RPMI7951 (cell line): ENCODE measurements at regions not wholly inside any gene's neighbourhood (a gene's known extent, or its start where the extent isn't known, plus 50 kb on each side); places are given as distances from the start of the nearest gene placed in this dataset.

ENCODE experiments used
- DNase-seq: peaks from one replicate; pipeline ENCODE4 v3.0.0-alpha.2; 2012; ENCODE audit warnings: low read depth

- DNase-seq: no peak
Measured at GRCh38 chr16:6144463-6144862, 1046.9 kb upstream of the EEF2KMT start.

DNA sequence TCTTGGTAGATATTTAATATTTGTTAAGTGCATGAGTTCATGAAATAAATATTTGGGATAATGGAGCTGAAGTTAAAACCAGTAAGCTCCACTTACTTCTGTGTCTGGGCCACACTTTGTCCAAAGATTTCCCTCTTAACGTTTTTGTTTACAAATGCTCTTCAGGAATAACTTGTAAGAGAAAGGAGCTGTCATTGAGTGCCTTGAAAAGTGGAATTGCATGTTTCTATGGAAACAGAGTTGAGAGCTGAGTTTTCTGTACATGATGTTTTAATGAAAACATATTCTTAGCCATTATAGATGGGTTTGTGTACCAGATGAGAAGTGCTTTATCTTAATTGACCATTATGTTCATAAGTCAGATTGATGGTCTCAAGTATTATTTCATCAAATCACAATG is 1045.4 kb upstream of the EEF2KMT start:
- DNase-seq: no peak

DNA sequence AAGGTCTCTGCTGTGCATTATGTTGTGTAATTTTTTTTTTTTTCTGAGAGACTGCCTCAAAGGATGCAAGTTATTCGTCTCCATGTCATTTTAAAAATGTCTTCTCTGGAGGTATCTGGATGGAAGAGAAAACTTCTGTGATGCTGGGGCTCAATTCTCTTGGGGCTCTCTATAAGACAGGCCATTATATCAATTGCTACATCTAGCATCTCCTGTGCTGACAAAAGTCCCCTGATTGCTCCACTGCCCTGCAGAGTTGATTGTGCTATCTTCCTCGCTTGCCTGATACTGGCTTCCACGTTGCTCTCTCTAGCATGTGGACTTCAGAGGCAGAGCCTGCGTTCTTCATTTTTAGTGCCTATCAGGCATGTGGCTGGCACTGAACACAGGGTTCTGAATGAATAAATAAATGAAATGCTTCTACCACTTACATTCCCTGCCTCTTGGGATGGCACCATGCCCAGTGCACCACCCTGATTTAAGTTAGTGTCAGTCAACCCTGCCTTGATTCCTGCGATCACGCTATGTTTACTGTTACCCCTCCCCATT is 1035.5 kb upstream of the EEF2KMT start:
- no peak for DNase-seq

DNA sequence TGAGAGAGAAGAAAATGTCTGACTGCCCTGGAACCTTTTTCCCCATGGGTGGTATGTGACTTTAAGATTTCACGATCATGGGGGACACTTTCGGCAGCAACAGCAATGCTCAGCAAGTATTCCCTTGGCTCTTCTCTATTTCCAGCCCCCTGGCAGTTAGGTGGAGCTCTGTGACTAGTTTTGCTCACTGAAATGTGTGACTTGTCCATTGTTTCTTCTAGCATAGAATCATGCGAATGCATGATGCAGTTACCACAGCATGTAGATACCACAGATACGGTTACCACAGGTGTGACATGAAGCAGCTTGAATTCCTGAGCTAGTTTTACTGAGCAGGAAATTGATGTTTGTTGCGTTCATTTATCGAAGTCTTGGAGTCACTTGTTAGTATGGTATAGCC is 1034.5 kb upstream of the EEF2KMT start:
- DNase-seq: peak; percentile 71

GRCh38 chr16:6131526-6132050 is 1034.0 kb upstream of the EEF2KMT start:
- DNase-seq: peak; percentile 47

DNA sequence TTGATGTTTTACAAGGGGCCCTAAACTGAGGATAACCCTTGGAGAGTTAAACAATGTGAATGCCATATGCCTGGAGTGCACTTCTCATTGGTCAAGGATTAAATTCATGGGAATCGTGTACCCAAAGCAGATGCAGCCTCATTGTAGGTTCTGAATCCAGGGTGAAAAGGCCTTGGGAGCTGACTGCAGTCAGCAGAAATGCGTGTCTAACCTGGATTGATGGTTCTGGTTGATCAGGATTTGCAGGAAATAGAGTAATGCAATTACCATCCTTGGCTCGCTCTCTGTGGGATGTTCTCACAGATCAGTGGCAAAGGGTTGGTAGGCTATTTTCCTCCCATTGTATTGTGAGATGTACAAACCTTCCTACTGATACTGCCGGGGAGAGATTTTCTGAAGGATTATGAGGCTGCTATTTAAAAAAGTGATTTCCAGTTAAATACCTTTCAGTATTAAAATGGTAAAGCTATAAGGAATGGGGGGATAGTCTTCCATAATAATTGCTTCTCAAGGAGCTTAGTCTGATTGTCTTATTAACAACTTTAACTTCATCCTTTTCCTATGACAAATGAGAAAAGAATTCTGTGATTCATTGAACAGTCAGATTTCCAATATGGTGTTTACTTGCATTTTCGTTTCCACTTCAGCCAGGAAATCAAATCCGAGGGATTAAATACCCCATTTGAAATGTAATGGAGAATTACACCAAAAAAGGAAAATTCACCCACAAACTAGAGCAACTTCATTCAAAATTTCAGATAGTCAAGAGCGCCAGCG is 1028.1 kb upstream of the EEF2KMT start:
- DNase-seq: peak; percentile 86

GRCh38 chr16:6124136-6124535 is 1026.5 kb upstream of the EEF2KMT start:
- DNase-seq: no peak

DNA sequence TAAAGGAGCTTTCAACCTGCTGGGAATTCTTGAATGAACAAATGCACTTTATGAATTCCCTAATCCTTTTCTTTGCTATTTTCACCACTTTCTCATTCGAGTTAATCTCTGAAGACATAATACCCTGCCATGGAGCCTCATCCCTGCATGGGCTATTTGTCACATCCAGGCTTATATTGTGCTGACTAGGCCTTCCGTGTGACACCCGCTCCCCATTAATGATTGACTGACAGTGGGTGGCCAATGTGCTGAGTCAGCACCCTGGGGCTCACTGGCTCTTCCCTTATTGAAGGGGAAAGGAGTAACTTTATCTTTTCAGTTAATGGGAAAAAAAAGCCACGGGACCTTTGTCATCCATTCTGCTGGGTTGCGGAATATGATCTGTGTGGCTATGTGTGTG is 1024.8 kb upstream of the EEF2KMT start:
- DNase-seq: peak; percentile 67

GRCh38 chr16:6114691-6115090 is 1017.1 kb upstream of the EEF2KMT start:
- no peak for DNase-seq

DNA sequence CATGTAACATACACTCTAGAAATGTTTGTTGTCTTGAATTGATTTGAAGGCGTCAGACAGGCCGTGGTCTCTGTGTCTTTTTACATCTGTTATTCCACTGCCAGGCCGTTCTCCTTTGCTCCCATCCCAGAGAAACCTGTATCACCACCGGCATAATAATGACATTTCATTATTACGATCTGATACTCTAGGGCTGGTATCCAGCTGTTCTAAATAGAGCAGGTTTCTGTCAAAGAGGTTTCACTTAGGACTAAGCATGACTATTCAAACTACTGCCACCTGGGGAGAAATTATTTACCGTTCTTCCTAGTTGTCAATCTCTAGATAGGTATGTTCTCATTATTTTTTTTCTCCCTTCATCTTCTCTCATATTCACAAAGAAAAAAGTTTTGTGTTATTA is 1016.2 kb upstream of the EEF2KMT start:
- DNase-seq: no peak

DNA sequence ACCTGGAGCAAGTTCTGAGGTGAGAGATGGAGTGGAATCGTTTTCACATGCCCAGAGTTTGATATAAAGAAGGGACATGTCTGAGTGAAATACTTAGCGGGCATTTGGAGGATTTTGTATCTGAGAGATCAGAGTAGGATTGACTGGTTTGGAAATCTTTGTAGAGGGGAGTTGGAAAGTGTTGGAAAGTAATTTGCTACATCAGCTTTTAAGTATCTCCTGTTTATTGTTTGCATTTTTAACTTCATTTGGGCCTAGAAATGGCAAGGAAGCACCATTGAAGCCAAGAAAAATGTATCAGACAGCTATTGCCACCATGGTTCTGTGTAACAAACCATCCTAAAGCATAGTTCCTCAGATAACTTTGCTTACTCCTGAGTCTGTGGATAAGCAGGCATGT is 1015.1 kb upstream of the EEF2KMT start:
- no peak for DNase-seq

DNA sequence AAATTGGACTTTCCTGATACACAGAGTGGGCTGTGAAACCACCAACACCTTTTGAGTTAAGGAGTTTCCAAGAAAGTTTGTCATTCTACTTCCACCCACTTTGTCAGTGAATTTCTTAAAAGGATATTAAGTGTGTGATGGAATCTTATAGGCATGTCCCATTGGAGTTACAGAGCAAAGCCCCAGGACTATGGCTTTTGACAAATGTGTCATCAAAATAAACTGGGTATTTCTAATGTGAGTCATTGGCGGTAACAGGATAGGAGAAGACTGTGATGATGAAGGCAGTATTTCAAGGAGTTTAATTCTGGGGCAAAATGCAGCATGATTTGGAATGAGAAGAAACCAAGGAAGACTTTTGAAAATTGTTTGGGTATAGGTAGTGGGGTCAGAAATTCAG is 1013.8 kb upstream of the EEF2KMT start:
- peak; percentile 77 for DNase-seq

GRCh38 chr16:6110346-6110745 is 1012.8 kb upstream of the EEF2KMT start:
- DNase-seq: no peak

DNA sequence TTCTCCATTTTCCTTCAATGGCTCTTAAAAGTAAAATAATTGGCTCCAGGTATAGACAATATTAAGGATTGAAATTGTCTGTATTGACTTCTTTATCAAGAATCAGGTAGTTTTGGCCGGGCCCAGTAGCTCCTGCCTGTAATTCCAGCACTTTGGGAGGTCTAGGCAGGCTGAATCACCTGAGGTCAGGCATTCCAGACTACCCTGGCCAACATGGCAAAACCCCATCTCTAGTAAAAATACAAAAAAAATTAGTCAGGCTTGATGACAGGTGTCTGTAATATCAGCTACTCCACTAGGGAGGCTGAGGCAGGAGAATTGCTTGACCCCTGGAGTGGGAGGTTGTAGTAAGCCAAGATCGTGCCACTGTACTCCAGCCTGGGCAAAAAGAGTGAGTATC is 1008.5 kb upstream of the EEF2KMT start:
- no peak for DNase-seq

- peak; percentile 73 for DNase-seq
Measured at GRCh38 chr16:6105115-6105514, 1007.5 kb upstream of the EEF2KMT start.

DNA sequence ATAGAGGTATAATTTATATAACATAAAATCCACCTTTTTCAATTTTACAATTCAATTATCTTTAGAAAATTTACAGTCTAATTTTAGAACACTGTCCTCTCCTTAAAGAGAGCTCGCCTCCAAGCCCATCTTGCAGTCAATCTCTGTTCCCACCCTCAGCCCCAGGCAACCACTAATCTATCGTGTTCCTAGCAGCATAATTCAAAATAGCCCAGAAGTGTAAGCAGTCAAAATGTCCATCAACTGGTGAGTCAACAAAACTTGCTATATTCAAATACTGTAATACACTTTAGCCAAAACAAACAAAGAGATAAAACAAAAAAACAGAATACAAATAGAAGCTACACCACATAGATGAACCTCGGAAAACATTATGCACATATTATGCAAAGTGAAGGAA is 1006.8 kb upstream of the EEF2KMT start:
- peak; percentile 66 for DNase-seq

DNA sequence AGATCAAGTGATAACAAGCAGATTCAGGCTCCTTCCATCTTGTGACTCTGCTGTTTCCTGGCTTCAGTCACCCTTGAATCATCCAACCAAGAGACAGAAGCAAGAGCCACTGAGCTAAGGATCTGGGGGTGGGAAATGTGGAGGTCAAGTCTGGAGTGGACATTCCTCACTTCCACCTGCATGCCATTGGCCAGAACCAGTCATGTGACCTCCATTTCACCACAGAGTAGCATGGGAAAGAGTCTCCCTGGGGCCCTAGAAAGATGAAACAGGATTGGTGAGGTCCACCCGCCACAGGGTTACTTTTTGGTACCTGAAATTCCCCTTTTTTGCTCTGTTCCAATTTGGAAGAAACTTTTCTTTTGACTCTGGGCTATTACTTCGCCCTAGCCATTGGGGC is 1006.0 kb upstream of the EEF2KMT start:
- DNase-seq: no peak

GRCh38 chr16:6099102-6099501 is 1001.5 kb upstream of the EEF2KMT start:
- DNase-seq: no peak

DNA sequence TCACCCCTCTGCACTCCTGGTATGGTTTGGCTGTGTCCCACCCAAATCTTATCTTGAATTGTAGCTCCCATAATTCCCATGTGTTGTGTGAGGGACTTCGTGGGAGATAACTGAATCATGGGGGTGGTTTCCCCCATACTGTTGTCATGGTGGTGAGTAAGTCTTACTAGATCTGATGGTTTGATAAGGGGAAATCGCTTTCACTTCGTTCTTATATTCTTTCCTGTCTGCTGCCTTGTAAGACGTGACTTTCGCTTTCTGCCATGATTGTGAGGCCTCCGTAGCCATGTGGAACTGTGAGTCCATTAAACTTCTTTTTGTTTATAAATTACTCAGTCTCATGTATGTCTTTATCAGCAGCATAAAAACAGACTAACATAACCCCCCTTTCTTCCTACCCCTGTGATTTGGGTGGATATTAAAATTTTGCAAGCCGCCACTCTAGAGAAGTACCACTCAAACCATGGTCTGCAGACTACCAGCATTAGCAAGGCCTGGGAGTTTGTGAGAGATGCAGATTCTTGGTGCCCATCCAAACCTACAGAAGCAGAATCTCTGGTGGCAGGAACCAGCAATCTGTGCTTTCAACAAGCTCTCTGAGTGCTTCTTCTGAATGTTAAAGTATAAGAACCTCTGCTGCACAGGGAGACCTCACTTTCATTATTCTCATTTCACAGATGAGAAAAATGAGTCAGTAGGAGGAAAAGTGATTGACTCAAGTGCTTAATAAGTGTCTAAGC is 999.5 kb upstream of the EEF2KMT start:
- DNase-seq: peak; percentile 88

- DNase-seq: no peak
Measured at GRCh38 chr16:6095414-6095813, 997.8 kb upstream of the EEF2KMT start.

DNA sequence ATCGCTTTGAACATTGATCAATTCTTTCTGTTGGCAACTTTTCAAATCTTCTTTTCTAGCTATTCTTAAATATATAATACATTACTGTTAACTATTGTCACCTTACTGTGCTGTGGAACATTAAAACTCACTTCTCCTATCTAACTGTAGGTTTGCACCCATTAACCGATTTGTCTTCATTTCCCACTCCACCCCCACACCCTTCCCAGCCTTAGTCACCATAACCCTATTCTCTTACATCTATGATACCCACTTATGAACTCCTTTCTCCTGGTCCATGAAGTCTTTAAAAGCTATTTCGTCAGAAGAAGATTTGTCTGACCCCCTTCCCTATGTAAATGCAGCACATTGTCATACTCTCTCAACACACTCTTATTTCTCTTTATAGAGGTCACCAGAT is 993.4 kb upstream of the EEF2KMT start:
- DNase-seq: no peak

DNA sequence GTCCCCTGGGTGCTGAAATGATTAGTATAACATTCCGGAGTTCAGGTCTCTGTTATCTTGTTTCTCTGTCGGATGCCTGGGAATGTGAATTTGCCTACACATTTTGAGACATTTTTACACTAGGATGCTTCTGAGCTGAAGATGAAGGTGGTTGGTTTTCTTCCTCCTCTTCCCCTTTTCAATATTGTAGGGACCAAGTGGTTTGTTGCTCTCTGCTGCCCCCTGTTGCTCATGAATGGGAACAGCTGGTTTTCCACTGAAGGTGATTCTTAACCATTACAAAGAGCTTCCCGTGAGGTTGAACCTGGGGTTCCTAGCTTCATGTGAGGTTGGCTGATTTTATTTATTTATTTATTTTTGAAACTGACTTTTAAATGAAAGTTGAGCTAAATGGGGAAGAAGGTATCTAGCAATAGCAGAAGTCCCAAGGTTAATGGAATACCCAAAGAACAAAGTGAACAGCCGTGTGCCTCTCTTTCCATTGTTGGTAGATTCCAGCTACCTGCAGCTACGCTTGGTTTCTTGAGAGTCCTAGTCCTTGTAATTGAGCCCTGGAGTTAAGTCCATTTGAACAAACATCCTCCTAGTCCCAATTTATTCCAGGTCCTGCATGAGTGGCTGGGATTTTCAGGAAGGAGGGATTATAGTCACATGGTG is 983.9 kb upstream of the EEF2KMT start:
- peak; percentile 35 for DNase-seq
